ENCODE measurements at regions not wholly inside any gene's neighbourhood (a gene's known extent, or its start where the extent isn't known, plus 50 kb on each side); places are given as distances from the start of the nearest gene placed in this dataset.

- no peak for TF ChIP-seq ZBTB17 (tag by site-specific recombination; IDR thresholded peaks at IDR 0.05)
- TF ChIP-seq SP2 (tag by site-specific recombination; IDR thresholded peaks at IDR 0.05): 0 out of 2 replicates have a peak, but pooled peaks have one; percentile 12
- TF ChIP-seq OSR2 (tag by site-specific recombination; IDR thresholded peaks at IDR 0.05): no peak
- TF ChIP-seq ZBTB8A (tag by site-specific recombination; IDR thresholded peaks at IDR 0.05): peak; percentile 39
- TF ChIP-seq ZNF211 (tag by site-specific recombination; IDR thresholded peaks at IDR 0.05; ENCODE audit: low read depth): no peak
- TF ChIP-seq SP7 (tag by site-specific recombination; IDR thresholded peaks at IDR 0.05): peak; percentile 93
- TF ChIP-seq GLIS2 (tag by site-specific recombination; IDR thresholded peaks at IDR 0.05): peak; percentile 80
- no peak for TF ChIP-seq ZNF292 (tag by site-specific recombination; IDR thresholded peaks at IDR 0.05; ENCODE audit: borderline replicate concordance, low read depth)
- TF ChIP-seq ZBTB48 (tag by site-specific recombination; IDR thresholded peaks at IDR 0.05): peak; percentile 47
- TF ChIP-seq TRIM28 (IDR thresholded peaks at IDR 0.05; ENCODE audit: borderline replicate concordance, low read length): no peak
- 0 out of 2 replicates have a peak, but pooled peaks have one; percentile 22 for TF ChIP-seq ZXDB (tag by site-specific recombination; IDR thresholded peaks at IDR 0.05)
- 0 out of 2 replicates have a peak, but pooled peaks have one; percentile 51 for TF ChIP-seq ZBTB21 (tag by site-specific recombination; IDR thresholded peaks at IDR 0.05)
- TF ChIP-seq ZNF677 (tag by site-specific recombination; IDR thresholded peaks at IDR 0.05): no peak
- TF ChIP-seq ZIC2 (tag by site-specific recombination; IDR thresholded peaks at IDR 0.05): peak; percentile 86
- TF ChIP-seq ZNF660 (tag by site-specific recombination; IDR thresholded peaks at IDR 0.05): peak; percentile 76; the same call in 1 of the 2 replicates
Measured at GRCh38 chrX:39907964-39908661, 189.6 kb downstream of the BCOR start (continued).

GRCh38 chrX:39909996-39910395 lies 187.8 kb downstream of the BCOR start:
- 0 out of 2 replicates have a peak, but pooled peaks cover 2% of the 10 kb centered on the region for H3K4me1 ChIP-seq (ENCODE audit: control insufficient read depth, insufficient read depth, low read length)
- H3K27ac ChIP-seq (ENCODE audit: extremely low read depth, low read depth, low read length): no peak overlapping the region
- ChIA-PET CTCF (interaction anchor here (0.6 to 1.2 kb wide), 2 partner anchors 9 to 180 kb away, joined by 3 read pairs; no protein-coding TSS in a partner anchor), POLR2A (no interaction called here)
- no peaks in the 10 kb centered on the region for H3K36me3 ChIP-seq (ENCODE audit: control insufficient read depth in 2 of 2, insufficient read depth in 1 of 2, low read length in 2 of 2)
- no peak overlapping the region for H3K4me3 ChIP-seq (ENCODE audit: low read depth, low read length)
- H3K9me3 ChIP-seq (ENCODE audit: control insufficient read depth, insufficient read depth, low read depth, low read length): no peaks in the 10 kb centered on the region
- TF ChIP-seq ZNF202 (tag by site-specific recombination; IDR thresholded peaks at IDR 0.05; ENCODE audit: borderline replicate concordance): no peak
- no peak for TF ChIP-seq ZNF76 (tag by site-specific recombination; IDR thresholded peaks at IDR 0.05; ENCODE audit: borderline replicate concordance, low read depth)
- TF ChIP-seq, protein P1, sequence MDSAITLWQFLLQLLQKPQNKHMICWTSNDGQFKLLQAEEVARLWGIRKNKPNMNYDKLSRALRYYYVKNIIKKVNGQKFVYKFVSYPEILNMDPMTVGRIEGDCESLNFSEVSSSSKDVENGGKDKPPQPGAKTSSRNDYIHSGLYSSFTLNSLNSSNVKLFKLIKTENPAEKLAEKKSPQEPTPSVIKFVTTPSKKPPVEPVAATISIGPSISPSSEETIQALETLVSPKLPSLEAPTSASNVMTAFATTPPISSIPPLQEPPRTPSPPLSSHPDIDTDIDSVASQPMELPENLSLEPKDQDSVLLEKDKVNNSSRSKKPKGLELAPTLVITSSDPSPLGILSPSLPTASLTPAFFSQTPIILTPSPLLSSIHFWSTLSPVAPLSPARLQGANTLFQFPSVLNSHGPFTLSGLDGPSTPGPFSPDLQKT (IDR thresholded peaks at IDR 0.05; ENCODE audit: borderline replicate concordance, low read depth, low read length): no peak
- no peak for TF ChIP-seq ZNF521 (tag by site-specific recombination; IDR thresholded peaks at IDR 0.05)
- TF ChIP-seq ZFP69B (tag by site-specific recombination; IDR thresholded peaks at IDR 0.05): no peak
- TF ChIP-seq ZNF211 (tag by site-specific recombination; IDR thresholded peaks at IDR 0.05; ENCODE audit: low read depth): no peak
- TF ChIP-seq SP3 (tag by site-specific recombination; IDR thresholded peaks at IDR 0.05): no peak

DNA sequence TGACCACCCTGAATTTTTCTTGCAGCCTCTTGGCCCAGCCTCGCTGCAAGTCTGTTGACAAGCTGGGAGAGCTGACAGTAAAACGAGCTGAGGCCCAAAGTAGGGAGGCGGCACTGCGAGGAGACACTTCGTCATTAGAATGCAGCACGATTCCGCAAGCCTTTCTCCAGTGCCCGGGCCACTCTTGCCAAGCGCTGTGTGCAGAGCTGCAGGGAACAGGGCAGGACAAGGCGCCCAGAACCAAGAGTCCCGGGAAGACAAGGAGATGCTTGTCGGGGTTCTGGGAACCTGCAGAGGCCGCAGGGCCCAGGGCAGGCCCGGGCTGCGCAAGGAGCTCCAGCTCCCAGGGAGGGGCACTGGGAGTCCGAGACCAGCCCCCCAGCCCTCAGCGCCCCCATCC lies 187.1 kb downstream of the BCOR start:
- H3K4me1 ChIP-seq (ENCODE audit: control insufficient read depth, insufficient read depth, low read length): 0 out of 2 replicates have a peak, but pooled peaks cover 2% of the 10 kb centered on the region
- no peak for TF ChIP-seq ZNF19 (tag by site-specific recombination; IDR thresholded peaks at IDR 0.05; ENCODE audit: low read depth)
- 0 out of 2 replicates have a peak, but pooled peaks have one; percentile 62 for TF ChIP-seq ZNF677 (tag by site-specific recombination; IDR thresholded peaks at IDR 0.05)
- no peaks in the 10 kb centered on the region for H3K9me3 ChIP-seq (ENCODE audit: control insufficient read depth, insufficient read depth, low read depth, low read length)
- ChIA-PET POLR2A (no interaction called here), CTCF (interaction anchor here (0.6 to 1.2 kb wide), 3 partner anchors 9 to 147 kb away, joined by 3 read pairs; no protein-coding TSS in a partner anchor)
- H3K27ac ChIP-seq (ENCODE audit: extremely low read depth, low read depth, low read length): no peak overlapping the region
- H3K36me3 ChIP-seq (ENCODE audit: control insufficient read depth in 2 of 2, insufficient read depth in 1 of 2, low read length in 2 of 2): no peaks in the 10 kb centered on the region
- no peak overlapping the region for H3K4me3 ChIP-seq (ENCODE audit: low read depth, low read length)

Data from HEK293 (cell line).